BLaER1 (cell line): ENCODE measurements at regions not wholly inside any gene's neighbourhood (a gene's known extent, or its start where the extent isn't known, plus 50 kb on each side); places are given as distances from the start of the nearest gene placed in this dataset.
"Not testable (repeated sequence)": the region's sequence is repeated elsewhere in the genome, so short reads cannot be mapped to it uniquely, and the experiment has no call there.

Source experiments
- H3K27ac ChIP-seq: shearing (Covaris generic); formaldehyde crosslinking; 2 replicates; pipeline ENCODE4 v1.8.1; 2022
- H3K27me3 ChIP-seq: shearing (Covaris generic); formaldehyde crosslinking; 2 replicates; pipeline ENCODE4 v1.8.1; 2022
- H3K36me3 ChIP-seq: shearing (Covaris generic); formaldehyde crosslinking; 2 replicates; pipeline ENCODE4 v1.8.1; 2022
- H3K4me1 ChIP-seq: shearing (Covaris generic); formaldehyde crosslinking; 2 replicates; pipeline ENCODE4 v1.8.1; 2022
- H3K4me2 ChIP-seq: shearing (Covaris generic); formaldehyde crosslinking; 2 replicates; pipeline ENCODE4 v1.8.1; 2022
- H3K4me3 ChIP-seq: shearing (Covaris generic); formaldehyde crosslinking; 2 replicates; pipeline ENCODE4 v1.8.1; 2022
- H3K9ac ChIP-seq: shearing (Covaris generic); formaldehyde crosslinking; 2 replicates; pipeline ENCODE4 v1.8.1; 2022
- H3K9me3 ChIP-seq: shearing (Covaris generic); formaldehyde crosslinking; 2 replicates; pipeline ENCODE4 v1.8.1; 2022
- H4K20me1 ChIP-seq: shearing (Covaris generic); formaldehyde crosslinking; 2 replicates; pipeline ENCODE4 v1.8.1; 2022
- Cebpa-rat ChIP-seq: shearing (Covaris generic); IDR thresholded peaks from 2 replicates; pipeline ENCODE4 v1.8.1; 2022

- not testable (repeated sequence) for H3K9ac ChIP-seq, H3K4me3 ChIP-seq, H3K36me3 ChIP-seq, H3K27me3 ChIP-seq, H3K4me2 ChIP-seq, H4K20me1 ChIP-seq, H3K27ac ChIP-seq, H3K4me1 ChIP-seq
- H3K9me3 ChIP-seq, result peaks cover 18% of the 10 kb centered on the region
Observed at GRCh38 chr4:27075603-27076002, 215.0 kb downstream of the STIM2 start.

- Histone ChIP-seq H3K9ac (no peak overlapping the region), H4K20me1 (no peaks in the 10 kb centered on the region), H3K4me2 (no peak overlapping the region), H3K27ac (no peak overlapping the region), H3K4me1 (no peaks in the 10 kb centered on the region), H3K27me3 (peaks cover 8% of the 10 kb centered on the region), H3K9me3 (peaks cover 18% of the 10 kb centered on the region), H3K4me3 (no peak overlapping the region), H3K36me3 (no peaks in the 10 kb centered on the region)
- TF ChIP-seq Cebpa-rat, result no peak
Observed at GRCh38 chr4:27078934-27079455, 218.4 kb downstream of the STIM2 start.

- H3K9ac ChIP-seq, result no peak overlapping the region
- peaks cover 28% of the 10 kb centered on the region for H3K27me3 ChIP-seq
- no peak overlapping the region for H3K27ac ChIP-seq
- no peaks in the 10 kb centered on the region for H4K20me1 ChIP-seq
- no peaks in the 10 kb centered on the region for H3K36me3 ChIP-seq
- H3K4me3 ChIP-seq, result no peak overlapping the region
- no peaks in the 10 kb centered on the region for H3K4me1 ChIP-seq
- TF ChIP-seq Cebpa-rat, result no peak
- H3K9me3 ChIP-seq, result peaks cover 21% of the 10 kb centered on the region
- H3K4me2 ChIP-seq, result no peak overlapping the region
Observed at GRCh38 chr4:27081675-27082586, 221.3 kb downstream of the STIM2 start.

GRCh38 chr4:27082776-27083175, 222.1 kb downstream of the STIM2 start:
- Histone ChIP-seq H3K27ac (no peak overlapping the region), H3K4me3 (no peak overlapping the region), H4K20me1 (no peaks in the 10 kb centered on the region), H3K27me3 (peaks cover 28% of the 10 kb centered on the region), H3K4me2 (no peak overlapping the region), H3K9ac (no peak overlapping the region), H3K36me3 (no peaks in the 10 kb centered on the region), H3K4me1 (no peaks in the 10 kb centered on the region), H3K9me3 (peaks cover 17% of the 10 kb centered on the region)
- TF ChIP-seq Cebpa-rat, result no peak

DNA sequence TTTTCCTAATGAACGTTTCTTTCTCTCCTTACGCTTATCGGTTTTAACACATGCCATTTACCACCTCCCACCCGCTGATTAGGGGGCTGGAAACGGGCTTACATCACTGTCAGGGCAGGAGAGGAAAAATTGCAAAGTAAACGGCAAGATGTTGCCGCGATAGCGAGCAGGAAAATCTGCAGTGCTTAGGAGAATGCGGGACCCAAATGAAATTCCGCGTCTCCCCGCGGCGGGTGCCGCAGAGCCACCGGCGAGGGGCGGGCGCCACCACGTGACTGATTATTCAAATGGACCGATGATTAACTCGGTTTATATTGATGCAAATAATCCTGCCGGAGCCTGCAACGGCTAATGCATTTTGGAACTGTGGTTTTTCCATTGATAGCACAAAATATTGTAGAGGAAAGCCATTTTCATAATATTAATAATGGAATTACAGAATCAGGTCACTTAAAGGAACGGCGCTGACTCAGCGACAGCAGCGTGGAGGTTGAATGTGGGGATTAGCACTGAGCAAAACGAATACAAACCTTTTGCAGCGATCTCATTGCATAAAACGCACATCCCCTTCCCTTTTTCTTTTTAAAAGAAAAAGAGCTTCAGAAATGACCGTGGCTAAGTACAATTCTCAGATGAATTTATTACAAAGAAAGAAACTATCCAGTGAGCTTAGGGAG, 224.2 kb downstream of the STIM2 start:
- H3K36me3 ChIP-seq, result no peaks in the 10 kb centered on the region
- H3K27ac ChIP-seq, result no peak overlapping the region
- TF ChIP-seq Cebpa-rat, result no peak
- peaks cover 28% of the 10 kb centered on the region for H3K27me3 ChIP-seq
- no peak overlapping the region for H3K4me2 ChIP-seq
- H3K4me1 ChIP-seq, result peaks cover 7% of the 10 kb centered on the region
- H3K9me3 ChIP-seq, result peaks cover 10% of the 10 kb centered on the region; the same call in 1 of the 2 replicates
- no peak overlapping the region for H3K4me3 ChIP-seq
- no peak overlapping the region for H3K9ac ChIP-seq
- H4K20me1 ChIP-seq, result no peaks in the 10 kb centered on the region

- no peak overlapping the region for H3K4me2 ChIP-seq
- no peak overlapping the region for H3K4me3 ChIP-seq
- peaks cover 7% of the 10 kb centered on the region for H3K4me1 ChIP-seq
- no peaks in the 10 kb centered on the region for H4K20me1 ChIP-seq
- H3K9ac ChIP-seq, result no peak overlapping the region
- peaks cover 28% of the 10 kb centered on the region for H3K27me3 ChIP-seq
- H3K9me3 ChIP-seq, result peaks cover 10% of the 10 kb centered on the region; the same call in 1 of the 2 replicates
- TF ChIP-seq Cebpa-rat, result no peak
- no peak overlapping the region for H3K27ac ChIP-seq
- no peaks in the 10 kb centered on the region for H3K36me3 ChIP-seq
Observed at GRCh38 chr4:27085396-27085795, 224.8 kb downstream of the STIM2 start.

GRCh38 chr4:27087306-27088045, 226.8 kb downstream of the STIM2 start:
- no peak overlapping the region for H3K4me3 ChIP-seq
- peaks cover 28% of the 10 kb centered on the region for H3K27me3 ChIP-seq
- TF ChIP-seq Cebpa-rat, result no peak
- no peaks in the 10 kb centered on the region for H4K20me1 ChIP-seq
- peaks cover 10% of the 10 kb centered on the region; the same call in 1 of the 2 replicates for H3K9me3 ChIP-seq
- H3K9ac ChIP-seq, result no peak overlapping the region
- H3K4me2 ChIP-seq, result no peak overlapping the region
- H3K36me3 ChIP-seq, result no peaks in the 10 kb centered on the region
- peaks cover 7% of the 10 kb centered on the region for H3K4me1 ChIP-seq
- no peak overlapping the region for H3K27ac ChIP-seq

- Histone ChIP-seq H3K27me3 (peaks cover 25% of the 10 kb centered on the region), H4K20me1 (no peaks in the 10 kb centered on the region), H3K4me3 (no peak overlapping the region), H3K4me1 (peaks cover 7% of the 10 kb centered on the region), H3K27ac (no peak overlapping the region), H3K36me3 (no peaks in the 10 kb centered on the region), H3K4me2 (peak overlapping the region; percentile 30), H3K9me3 (peaks cover 10% of the 10 kb centered on the region; the same call in 1 of the 2 replicates), H3K9ac (no peak overlapping the region)
- no peak for TF ChIP-seq Cebpa-rat
Observed at GRCh38 chr4:27088491-27088890, 227.8 kb downstream of the STIM2 start.

DNA sequence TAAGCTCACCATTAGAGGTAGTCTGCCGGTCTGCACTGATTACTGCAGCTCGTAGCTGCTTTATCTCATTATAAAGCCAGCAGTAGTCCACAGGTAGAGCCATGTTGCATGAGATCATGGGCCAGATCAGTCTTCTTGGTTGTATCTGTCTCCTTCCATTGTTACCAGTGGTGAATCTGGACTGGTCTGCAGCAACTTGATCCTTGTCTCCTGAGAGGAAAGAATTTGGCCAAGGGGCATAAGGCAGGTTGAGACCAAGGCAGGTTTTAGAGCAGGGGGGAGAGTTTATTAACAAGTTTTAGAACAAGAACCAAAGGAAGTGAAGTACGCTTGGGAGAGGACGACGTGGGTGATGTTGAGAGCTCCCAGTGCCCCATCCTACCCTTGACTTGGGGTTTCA, 228.5 kb downstream of the STIM2 start:
- Histone ChIP-seq H3K4me2 (no peak overlapping the region), H3K9me3 (peaks cover 10% of the 10 kb centered on the region; the same call in 1 of the 2 replicates), H3K9ac (no peak overlapping the region), H3K27ac (no peak overlapping the region), H3K36me3 (no peaks in the 10 kb centered on the region), H3K4me3 (no peak overlapping the region), H3K4me1 (peaks cover 10% of the 10 kb centered on the region), H4K20me1 (no peaks in the 10 kb centered on the region), H3K27me3 (peaks cover 18% of the 10 kb centered on the region)
- no peak for TF ChIP-seq Cebpa-rat
